Right ventricle myocardium inferior (tissue), 1 donor: ENCODE measurements at regions not wholly inside any gene's neighbourhood (a gene's known extent, or its start where the extent isn't known, plus 50 kb on each side); places are given as distances from the start of the nearest gene placed in this dataset.
"Not testable (repeated sequence)": the region's sequence is repeated elsewhere in the genome, so short reads cannot be mapped to it uniquely, and the experiment has no call there.

Experiments
- ATAC-seq: fragments of 200-7000 bp; cut with Tn5 transposase; one replicate; pipeline ENCODE4 v1.9.1; 2020; ENCODE audit warnings: mild to moderate bottlenecking, moderate library complexity
- DNase-seq: peaks from one replicate; pipeline ENCODE4 v3.0.0; 2021; ENCODE audit errors: missing footprints
- intact Hi-C: fragments of 100-400 bp; cut with DNase I; formaldehyde crosslinking; loops from one replicate; pipeline ENCODE4 v1.11.0; 2022
- donor health status: DM: no; HTN: yes; CAD: no; lungs with severe emphysema.

DNA sequence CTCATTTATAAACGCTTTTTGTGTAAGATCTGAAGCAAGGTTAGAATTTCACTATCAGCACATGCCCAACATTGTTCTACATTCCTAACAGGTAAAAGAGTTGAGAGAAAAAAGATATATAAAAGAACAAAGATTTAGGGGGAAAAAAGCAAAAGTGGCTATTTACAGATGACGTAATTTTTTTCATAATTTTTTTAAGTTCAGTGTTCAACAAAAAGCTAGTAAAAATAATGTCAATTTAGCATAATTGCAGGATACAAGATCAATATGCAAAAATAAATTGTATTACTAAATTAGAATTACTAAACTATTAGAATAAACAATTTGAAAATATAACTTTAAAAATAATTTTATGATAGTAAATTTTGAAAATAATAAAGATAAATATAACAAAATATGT, 405.0 kb downstream of the SEMA3D start:
- DNase-seq (no peak), ATAC-seq (no peak)
- intact Hi-C loops, result no loop called here

DNA sequence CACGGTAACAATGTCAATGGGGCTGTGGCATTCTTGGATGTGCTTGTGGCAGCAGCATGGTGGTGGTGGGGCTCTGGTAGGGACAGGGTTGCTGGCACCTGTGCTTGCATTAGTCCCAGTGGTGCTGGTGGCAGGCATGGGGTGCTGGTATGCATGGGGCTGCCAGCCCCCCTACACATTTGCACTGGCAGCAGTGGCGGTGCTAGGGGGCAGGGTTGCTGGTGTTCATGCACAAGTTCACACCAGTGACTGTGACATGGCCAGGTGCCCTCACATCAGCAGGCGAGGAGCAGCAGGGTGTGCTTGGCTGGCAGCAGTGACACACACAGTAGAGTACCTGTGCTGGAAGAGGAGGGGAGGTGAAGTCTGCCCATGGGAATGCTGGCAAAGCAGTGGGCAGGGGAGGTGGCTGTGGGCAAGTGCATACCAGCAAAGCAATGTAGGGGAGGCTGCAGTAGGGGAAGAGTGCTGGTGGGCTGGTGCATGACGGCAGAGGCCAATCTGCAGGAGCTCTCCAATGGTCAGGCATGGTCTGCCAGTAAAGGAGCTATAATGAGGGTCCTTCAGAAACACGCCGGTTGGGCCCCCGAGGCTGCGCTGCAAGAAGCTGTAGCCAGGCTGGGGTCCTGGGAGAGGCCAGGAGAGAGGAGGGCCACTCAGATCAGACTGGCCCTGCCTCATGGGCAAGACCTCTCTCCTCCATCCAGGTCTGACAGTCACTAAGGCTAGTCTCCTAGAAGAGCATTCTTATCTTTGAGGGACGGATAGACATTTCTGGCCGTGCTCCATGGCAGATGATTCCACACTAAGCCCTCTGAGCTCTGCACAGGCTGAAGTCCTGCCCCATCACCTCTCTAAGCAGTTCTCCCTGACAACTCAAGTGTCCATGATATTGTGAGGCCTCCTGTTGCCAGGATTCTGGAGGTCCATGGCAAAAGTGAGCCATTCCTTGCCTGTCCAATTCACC, 406.4 kb downstream of the SEMA3D start:
- no peak for DNase-seq
- peak; percentile 16 for ATAC-seq

DNA sequence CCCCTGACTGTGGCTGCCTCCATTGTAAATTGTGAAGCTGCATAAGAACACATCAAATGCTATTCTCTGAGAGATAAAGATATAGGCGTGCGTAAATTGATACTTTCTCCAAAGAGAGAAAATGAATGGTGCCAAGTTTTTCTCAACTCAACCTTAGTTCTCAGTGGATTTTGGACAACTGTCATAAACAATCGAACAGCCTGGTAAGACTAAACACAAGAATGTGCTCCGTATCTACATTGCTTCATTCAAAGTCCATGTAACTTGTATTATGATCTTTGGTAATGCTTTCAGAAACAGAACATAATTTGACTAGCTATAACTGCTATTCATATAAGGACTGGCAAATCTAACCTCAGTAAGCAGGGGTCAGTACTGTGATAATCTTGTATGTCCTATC, 429.1 kb downstream of the SEMA3D start:
- intact Hi-C loops, result no loop called here
- DNase-seq (no peak), ATAC-seq (no peak)

More for the DNA sequence above, 406.4 kb downstream of the SEMA3D start:
- intact Hi-C loops, result no loop called here

- ATAC-seq, result peak; percentile 52
- intact Hi-C loops, result no loop called here
- no peak for DNase-seq
Observed at GRCh38 chr7:84746353-84746752, 440.5 kb downstream of the SEMA3D start.

GRCh38 chr7:84744385-84744784, 442.5 kb downstream of the SEMA3D start:
- ATAC-seq (no peak), DNase-seq (no peak)
- intact Hi-C loops, result no loop called here

DNA sequence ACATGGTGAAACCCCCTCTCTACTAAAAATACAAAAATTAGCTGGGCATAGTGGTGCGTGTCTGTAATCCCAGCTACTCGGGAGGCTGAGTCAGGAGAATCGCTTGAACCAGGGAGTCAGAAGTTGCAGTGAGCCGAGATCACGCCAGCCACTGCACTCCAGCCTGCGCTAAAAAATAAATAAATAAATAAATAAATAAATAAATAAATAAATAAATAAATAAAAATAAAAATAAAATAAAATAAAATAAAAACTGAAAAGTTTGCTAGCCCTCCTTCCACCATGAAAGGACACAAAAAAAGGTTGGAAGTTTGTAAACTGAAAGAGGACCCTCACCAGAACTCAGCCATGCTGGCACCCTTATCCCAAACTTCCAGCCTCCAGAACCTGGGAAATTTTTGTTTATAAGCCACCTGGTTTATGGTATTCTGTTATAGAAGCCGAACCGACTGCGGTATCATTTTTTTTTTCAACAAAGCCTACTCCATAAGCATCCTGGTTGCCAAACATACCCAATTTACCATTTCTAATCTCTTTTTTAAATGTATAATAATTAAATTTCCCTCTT, 448.2 kb downstream of the SEMA3D start:
- intact Hi-C loops, result no loop called here
- DNase-seq, result no peak
- ATAC-seq, result no peak

GRCh38 chr7:84735677-84736076, 451.2 kb downstream of the SEMA3D start:
- intact Hi-C loops, result no loop called here
- DNase-seq (no peak), ATAC-seq (no peak)

- ATAC-seq (no peak), DNase-seq (no peak)
- intact Hi-C loops, result no loop called here
Observed at GRCh38 chr7:84735011-84735410, 451.8 kb downstream of the SEMA3D start.

DNA sequence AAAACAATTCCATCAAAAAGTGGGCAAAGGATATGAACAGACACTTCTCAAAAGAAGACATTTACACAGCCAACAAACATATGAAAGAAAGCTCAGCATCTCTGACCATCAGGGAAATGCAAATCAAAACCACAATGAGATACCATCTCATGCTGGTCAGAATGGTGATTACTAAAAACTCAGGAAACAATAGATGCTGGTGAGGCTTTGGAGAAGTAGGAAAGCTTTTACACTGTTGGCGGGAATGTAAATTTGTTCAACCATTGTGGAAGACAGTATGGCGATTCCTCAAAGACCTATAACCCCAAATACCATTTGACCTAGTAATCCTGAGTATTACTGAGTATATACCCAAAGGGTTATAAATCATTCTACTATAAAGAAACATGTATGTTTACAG, 452.9 kb downstream of the SEMA3D start:
- intact Hi-C loops, ATAC-seq, DNase-seq: not testable (repeated sequence)

- ATAC-seq, DNase-seq, intact Hi-C loops: not testable (repeated sequence)
Observed at GRCh38 chr7:84730864-84731263, 456.0 kb downstream of the SEMA3D start.

DNA sequence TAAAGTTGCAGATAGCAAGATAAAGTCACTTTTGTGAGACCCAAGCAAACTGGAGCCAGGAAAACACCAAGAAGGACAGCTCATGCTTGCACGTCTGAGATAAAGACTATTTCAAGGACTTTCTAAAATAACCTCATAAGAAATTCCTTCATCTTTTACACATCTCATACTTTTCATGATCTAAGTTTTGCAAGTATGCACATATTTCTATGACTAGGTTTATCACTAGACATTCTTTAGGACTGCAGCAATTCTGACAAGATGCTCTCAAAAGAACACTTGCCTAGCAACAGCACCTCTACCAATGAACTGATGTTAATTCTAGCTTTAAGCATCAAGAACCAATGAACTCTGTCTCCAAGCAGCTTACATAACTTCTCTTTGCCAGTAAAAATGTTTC, 457.6 kb downstream of the SEMA3D start:
- intact Hi-C loops, result no loop called here
- DNase-seq (no peak), ATAC-seq (no peak)

DNA sequence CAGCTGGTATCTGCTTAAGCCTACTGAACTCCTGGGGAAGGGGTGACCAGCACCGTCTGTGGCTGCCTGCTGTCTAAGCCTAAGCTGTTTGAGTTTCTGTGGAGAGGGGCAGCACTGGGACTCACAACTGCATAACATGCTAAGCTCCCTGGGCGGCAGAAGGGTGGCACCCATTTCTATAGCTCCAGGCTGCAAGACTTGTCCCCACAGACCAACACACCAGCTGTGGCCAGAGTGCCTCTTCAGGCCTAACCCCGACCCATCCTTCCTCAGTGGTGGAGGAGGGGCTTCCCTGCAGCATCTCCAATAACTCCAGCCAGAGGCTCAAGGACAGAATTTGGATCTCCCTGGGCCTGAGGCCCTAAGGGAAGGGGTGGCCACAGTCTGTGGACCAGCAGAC, 464.1 kb downstream of the SEMA3D start:
- intact Hi-C loops, result no loop called here
- peak; percentile 53 for DNase-seq
- ATAC-seq, result no peak

DNA sequence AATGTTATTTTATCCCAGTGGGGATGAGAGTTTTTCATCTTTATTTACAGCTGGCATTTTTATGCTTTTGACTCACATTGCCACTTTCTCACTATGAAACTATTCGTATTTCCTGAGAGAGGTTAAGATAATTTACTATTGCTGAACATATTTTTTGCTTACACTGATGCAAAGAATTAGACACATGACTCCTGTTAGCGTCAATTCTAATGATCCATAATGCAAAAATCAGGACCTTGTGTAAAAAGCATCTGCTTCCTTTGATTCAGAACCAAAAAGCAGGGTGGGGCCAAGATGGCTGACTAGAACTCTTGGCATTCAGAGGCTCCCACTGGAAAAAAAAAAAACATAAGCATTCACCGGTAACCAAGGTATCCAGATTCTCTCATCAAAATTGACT, 464.8 kb downstream of the SEMA3D start:
- no peak for DNase-seq
- ATAC-seq, result no peak
- intact Hi-C loops, result no loop called here

DNA sequence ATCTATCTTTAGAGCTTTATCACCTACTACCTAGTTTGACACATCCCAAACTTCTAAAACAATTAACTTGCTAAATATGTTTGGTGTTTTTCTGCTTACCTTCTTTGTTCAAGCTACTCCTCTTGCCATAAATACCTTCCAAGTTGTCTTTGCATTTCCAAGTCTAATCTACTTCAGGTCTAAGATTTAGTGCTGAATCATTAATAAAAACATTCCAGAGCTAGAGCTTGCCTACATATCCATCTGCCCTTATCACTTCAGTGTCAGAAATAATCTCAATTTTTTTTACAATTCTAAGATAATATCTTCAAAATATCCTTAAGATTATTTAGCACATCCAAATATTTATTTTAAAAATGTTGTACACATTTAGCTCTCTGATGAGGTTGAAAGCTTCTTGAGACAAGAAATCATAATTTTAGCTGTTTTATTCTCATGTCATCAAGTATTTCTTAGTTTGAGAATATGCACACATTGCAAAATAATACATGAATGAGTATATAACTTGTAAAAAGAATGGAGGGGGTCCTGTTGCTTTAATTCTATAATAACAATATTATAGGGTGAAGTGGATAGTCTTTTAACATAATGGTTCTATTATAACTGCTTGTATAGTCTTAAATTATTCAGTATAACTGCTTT, 466.3 kb downstream of the SEMA3D start:
- no peak for ATAC-seq
- DNase-seq, result no peak
- intact Hi-C loops, result no loop called here

- ATAC-seq, result no peak
- no peak for DNase-seq
- intact Hi-C loops, result no loop called here
Observed at GRCh38 chr7:84714765-84715164, 472.1 kb downstream of the SEMA3D start.

DNA sequence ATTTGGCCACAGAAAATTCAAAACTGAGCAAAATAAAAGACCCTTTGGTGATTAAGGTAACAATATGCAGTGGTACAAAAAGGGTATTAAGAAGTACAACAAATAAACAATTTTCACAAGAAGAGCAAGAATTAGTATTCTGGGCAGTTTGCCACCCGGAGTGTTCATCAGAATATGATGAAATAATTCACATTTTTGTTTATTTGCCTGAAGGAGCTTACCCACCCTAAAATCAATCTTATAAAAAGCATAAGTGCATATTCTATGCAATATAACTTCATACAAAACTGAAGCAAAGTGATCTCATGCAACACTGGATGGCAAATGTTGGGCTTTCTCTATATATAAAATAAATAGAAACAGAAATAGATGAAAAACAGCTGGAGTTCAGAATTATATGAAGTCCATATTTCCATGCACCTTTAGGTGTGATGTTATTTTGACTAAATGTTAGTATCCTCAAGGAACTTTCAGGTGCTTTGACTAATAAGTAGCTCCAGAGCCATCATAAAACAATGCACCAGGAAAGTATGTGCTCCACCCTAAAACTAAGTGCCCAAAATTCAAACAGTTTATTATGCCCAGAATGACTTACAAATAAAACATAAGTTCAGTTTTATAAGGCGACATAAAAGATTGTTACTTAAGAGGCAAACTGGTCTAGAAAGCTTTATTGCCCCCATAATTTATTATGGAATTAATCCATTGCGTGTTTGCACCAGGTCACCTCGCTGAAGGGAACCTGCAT, 474.3 kb downstream of the SEMA3D start:
- ATAC-seq (no peak), DNase-seq (no peak)
- intact Hi-C loops, result no loop called here

- DNase-seq, ATAC-seq, intact Hi-C loops: not testable (repeated sequence)
Observed at GRCh38 chr7:84710538-84710937, 476.3 kb downstream of the SEMA3D start.

- no peak for ATAC-seq
- no peak for DNase-seq
- intact Hi-C loops, result no loop called here
Observed at GRCh38 chr7:84705706-84706105, 481.1 kb downstream of the SEMA3D start.

GRCh38 chr7:84705079-84705478, 481.8 kb downstream of the SEMA3D start:
- intact Hi-C loops, result no loop called here
- no peak for ATAC-seq
- DNase-seq, result no peak
